Fibroblast of mammary gland (primary cell): ENCODE measurements at regions not wholly inside any gene's neighbourhood (a gene's known extent, or its start where the extent isn't known, plus 50 kb on each side); places are given as distances from the start of the nearest gene placed in this dataset.

ENCODE experiments used
- DNase-seq: peaks from one replicate; pipeline ENCODE4 v3.0.0-alpha.2; 2010; ENCODE audit warnings: low read depth
- H3K4me3 ChIP-seq: 2 replicates; pipeline ENCODE4 v1.5.1; 2011; ENCODE audit warnings: low read depth, mild to moderate bottlenecking, low read length, moderate library complexity; ENCODE audit not compliant: control insufficient read depth
- CTCF ChIP-seq: conservative IDR thresholded peaks from 2 replicates; pipeline ENCODE4 v1.5.1; 2011; ENCODE audit warnings: low read depth, low read length, inconsistent platforms; ENCODE audit not compliant: control insufficient read depth, insufficient read depth

- no peak overlapping the region for H3K4me3 ChIP-seq
- DNase-seq, result no peak
- no peak for TF ChIP-seq CTCF
Observed at GRCh38 chr10:2878818-2879217, 188.5 kb upstream of the PFKP start.

GRCh38 chr10:2876032-2876431 is 191.3 kb upstream of the PFKP start:
- TF ChIP-seq CTCF, result no peak
- no peak for DNase-seq
- H3K4me3 ChIP-seq, result no peak overlapping the region

GRCh38 chr10:2874963-2875362 is 192.4 kb upstream of the PFKP start:
- TF ChIP-seq CTCF, result no peak
- no peak for DNase-seq
- no peak overlapping the region for H3K4me3 ChIP-seq

- no peak for TF ChIP-seq CTCF
- no peak for DNase-seq
- H3K4me3 ChIP-seq, result no peak overlapping the region
Observed at GRCh38 chr10:2873769-2874168, 193.6 kb upstream of the PFKP start.

GRCh38 chr10:2871673-2872219 is 195.6 kb upstream of the PFKP start:
- DNase-seq, result no peak
- H3K4me3 ChIP-seq, result no peak overlapping the region
- no peak for TF ChIP-seq CTCF

GRCh38 chr10:2870654-2871053 is 196.7 kb upstream of the PFKP start:
- H3K4me3 ChIP-seq, result no peak overlapping the region
- DNase-seq, result no peak
- TF ChIP-seq CTCF, result no peak

GRCh38 chr10:2867788-2868299 is 199.5 kb upstream of the PFKP start:
- TF ChIP-seq CTCF, result no peak
- no peak for DNase-seq
- no peak overlapping the region for H3K4me3 ChIP-seq
